ENCODE measurements at regions not wholly inside any gene's neighbourhood (a gene's known extent, or its start where the extent isn't known, plus 50 kb on each side); places are given as distances from the start of the nearest gene placed in this dataset.

DNA sequence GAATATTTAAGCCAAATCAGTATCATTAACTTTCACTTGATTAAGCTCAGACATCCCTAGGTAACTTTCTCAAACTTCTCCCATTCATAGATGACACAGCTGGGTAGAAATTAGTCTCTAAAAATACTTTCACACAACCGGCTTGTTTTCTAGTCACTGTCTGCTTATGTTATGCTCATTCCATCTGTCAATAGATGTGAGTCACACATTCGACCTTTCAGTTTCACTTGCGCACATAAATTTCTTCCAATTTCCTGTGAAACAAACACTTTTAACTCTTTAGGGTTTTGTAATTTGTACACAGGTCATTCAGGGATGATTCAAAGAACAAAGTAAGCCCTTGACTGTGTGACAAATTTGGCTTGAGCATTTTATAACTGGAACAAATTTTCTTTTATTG lies 723.0 kb downstream of the KCNA4 start:
- no peak for DNase-seq
- no peak for ATAC-seq
- intact Hi-C loops (cut with micrococcal nuclease): no loop called here

DNA sequence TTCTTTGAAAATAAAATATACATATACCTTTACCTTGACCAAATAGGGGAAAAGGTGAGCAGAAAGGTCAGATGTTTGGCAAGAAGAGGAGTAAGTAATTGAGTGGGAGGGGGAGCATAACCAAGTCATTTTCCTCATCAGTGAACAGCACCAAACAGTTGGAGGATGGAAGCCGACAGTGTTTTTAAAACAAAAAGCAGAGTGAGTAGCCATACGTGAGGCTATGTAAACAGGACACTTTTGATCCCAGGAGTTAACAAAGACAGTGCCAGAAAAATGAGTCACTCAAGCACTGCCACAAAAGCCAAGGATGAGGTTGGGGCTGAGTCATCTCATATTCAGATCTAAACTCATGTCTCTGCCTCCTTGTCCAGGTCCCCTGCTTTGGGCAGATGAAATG lies 734.7 kb downstream of the KCNA4 start:
- no peak for ATAC-seq
- intact Hi-C loops (cut with micrococcal nuclease): no loop called here
- DNase-seq: no peak

DNA sequence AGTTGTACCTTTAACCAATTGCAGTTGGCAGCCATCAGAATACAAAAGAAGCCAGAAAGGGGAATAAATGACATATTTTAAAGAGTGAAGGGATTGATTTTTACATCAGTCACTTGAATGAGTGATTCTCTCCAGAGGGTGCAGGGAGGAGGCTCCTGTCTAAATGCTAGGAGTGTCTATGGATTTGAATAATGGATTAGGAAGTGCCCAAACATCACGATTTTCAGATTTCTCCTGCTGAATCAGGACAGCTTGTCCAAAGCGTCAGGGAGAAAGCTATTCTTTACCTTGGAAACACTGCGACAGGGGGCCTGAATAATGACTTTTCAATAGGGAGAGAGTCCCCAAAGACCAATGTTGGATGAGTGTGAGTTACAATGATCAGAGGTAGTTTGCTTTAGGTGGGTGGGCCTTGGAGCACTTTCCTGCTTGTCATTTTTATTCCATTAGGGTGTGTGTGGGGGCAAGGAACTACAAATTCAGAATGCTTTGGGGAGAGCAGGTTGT lies 735.5 kb downstream of the KCNA4 start:
- DNase-seq (no peak), ATAC-seq (no peak)
- intact Hi-C loops (cut with micrococcal nuclease): no loop called here

DNA sequence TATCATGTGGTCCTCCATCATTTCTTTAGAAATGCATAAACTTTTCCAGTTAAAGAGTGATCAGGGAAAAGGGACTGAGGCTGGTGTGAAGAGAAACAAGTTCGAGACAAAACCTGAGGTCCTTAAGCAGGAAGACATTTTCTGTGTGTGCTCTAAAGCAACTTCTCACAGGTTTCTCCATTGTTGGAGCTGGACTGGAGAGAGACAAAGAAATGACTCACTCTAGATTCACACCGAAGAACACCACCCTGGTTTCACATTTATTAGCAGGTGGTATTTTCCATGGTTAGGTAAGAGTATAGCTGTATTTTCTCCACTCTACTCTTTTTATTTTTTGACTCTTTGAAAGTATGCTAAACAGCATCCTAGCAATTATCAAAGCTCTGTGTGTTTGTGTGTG lies 736.4 kb downstream of the KCNA4 start:
- no peak for DNase-seq
- no peak for ATAC-seq
- intact Hi-C loops (cut with micrococcal nuclease): no loop called here

DNA sequence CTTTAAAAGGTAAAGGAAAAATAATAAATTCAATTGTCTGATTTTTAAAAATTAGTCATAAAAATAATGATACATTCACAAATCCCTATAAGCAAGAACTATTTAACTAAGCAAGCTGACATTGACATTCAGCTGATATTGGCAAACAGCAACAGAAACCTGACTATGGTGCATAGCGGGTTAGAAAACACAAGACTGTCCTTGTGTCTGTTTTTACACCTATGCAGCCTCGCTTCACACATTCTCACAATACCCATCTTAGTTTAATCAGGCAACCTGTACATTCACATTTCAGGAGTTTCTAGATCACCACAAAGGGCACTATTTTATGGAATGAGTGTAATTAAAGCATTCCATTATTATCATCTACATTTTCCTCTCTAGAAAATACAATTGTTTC lies 737.1 kb downstream of the KCNA4 start:
- intact Hi-C loops (cut with micrococcal nuclease): no loop called here
- DNase-seq: no peak
- no peak for ATAC-seq

DNA sequence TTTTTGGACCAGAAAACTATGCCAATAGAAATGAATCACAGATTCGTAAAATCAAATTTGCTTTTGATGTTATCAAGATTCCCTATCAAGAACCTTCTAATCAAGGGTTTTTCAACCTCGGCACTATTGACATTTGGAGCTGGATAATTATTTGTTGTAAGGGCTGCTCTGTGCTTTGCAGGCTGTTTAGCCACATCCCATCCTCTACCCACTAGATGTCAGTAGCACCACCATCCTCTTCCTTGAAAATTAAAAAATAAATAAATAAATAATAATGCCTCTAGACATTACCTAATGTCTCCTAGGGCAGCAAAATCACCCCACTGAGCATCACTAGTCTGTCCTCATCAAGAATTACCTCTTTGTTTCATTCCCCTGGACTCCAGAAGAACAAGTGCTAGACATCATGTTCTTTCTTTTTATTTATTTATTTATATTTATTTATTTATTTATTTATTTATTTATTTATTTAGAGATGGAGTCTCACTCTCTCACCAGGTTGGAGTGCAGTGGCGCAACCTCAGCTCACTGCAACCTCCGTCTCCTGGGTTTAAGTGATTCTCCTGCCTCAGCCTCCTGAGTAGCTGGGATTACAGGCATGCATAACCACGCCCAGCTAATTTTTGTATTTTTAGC lies 744.7 kb downstream of the KCNA4 start:
- intact Hi-C loops (cut with micrococcal nuclease): no loop called here
- ATAC-seq (no peak), DNase-seq (no peak)

DNA sequence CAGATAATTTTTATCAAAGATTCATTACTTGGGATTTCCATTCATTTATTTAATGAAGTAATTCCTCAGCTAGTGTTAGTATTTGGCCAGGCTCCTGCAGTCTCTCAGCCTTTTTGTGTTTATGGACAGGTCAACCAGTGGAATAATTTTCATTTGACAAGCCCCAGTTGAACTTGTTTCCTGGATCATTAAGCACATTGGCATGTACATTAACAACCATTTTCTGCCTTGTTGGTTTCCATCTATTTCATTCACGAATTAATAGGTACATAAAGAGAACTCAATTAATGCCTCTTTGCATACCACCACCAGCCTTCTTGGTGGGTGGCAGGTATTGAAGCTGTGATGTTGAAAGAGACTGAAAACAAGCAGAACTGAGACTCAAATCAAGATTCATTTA lies 745.2 kb downstream of the KCNA4 start:
- ATAC-seq (no peak), DNase-seq (no peak)
- intact Hi-C loops (cut with micrococcal nuclease): no loop called here

DNA sequence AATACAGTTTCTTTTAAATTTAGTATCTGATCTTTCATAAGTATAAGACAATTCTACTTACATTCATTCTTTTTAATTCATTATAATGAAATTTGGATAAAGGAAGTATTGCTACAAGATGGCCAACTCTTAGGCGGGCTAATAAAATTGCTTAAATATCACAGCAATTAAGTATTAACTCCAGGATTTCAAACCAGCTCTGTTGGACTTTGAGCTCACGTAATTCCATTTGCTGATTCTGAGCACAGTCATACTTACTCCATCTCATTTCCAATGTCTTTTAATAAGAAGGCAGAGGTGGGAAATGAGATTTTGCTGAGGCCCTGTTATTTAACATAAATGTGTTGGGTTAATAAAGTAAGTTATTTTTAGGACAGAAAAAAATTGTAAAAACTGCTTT lies 748.1 kb downstream of the KCNA4 start:
- intact Hi-C loops (cut with micrococcal nuclease): no loop called here
- DNase-seq: no peak
- ATAC-seq: no peak

DNA sequence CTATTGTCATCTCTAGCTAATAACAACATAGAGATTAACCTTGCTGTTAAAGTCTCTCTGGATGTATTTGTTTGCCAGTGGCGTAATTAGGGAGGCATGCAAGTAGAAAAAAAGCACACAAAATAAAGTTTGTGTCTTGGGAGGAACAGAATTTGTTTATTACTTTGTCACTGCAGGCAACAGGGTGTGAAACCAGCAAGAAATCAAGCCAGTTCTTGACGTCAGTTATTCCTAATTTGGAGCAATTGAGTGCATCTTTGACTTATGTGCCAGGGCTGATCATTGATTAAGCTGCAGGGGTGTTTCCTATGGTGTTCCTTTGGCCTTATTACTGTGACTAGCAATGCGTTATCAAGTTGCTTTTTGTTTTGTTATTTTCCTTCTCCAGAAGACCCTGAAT lies 751.0 kb downstream of the KCNA4 start:
- intact Hi-C loops (cut with micrococcal nuclease): no loop called here
- no peak for DNase-seq
- no peak for ATAC-seq

DNA sequence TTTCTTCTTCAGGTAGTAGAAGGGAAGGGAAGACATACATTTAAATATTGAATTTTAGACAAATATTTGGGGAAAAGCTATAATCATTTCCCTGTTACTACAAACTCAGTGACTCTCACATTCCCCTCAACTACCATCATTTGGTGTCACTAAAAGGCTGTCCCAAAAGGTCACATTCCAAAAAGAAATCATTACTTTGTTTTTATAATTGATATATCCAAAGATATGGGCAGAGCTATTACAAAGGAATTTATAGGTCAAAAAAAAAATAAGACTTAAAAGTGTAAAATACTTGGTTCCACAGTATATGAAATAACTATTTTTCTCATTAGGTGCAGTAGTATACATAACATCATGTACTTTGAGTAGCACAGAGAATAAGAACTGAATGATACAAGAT lies 751.4 kb downstream of the KCNA4 start:
- ATAC-seq (no peak), DNase-seq (no peak)
- intact Hi-C loops (cut with micrococcal nuclease): no loop called here

DNA sequence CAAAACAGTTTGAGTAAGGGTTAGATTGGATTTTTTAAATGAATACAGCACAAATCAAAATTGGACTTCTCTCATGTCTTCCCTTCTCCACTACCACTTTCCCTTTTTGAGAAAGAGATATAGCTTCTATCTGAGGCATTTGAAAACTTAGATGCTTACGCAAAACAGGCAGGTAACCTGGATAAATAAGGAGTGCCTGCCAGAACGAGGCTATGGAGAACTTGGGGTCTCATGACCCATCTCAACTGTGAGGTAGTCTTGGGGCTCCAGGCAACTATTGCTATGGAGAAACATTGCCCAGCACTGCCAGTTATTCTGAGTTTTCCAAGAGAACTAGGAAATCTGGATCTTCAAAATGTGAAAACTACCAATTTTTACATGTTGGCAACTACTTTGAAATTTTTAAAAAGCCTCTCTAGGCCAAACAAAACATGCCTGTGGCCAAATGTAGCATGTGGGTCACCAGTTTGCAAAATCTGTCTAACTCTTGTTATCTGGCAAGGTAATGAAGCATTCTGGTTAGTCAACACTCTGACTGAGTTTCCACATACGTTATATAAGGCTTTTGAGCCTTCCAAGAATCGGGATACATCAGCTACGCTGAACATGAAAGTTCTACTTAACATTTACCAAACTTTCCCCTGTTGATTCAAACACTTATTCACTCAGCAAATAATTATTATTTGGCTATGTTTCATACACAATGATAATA lies 752.7 kb downstream of the KCNA4 start:
- intact Hi-C loops (cut with micrococcal nuclease): no loop called here
- ATAC-seq: no peak
- DNase-seq: no peak

DNA sequence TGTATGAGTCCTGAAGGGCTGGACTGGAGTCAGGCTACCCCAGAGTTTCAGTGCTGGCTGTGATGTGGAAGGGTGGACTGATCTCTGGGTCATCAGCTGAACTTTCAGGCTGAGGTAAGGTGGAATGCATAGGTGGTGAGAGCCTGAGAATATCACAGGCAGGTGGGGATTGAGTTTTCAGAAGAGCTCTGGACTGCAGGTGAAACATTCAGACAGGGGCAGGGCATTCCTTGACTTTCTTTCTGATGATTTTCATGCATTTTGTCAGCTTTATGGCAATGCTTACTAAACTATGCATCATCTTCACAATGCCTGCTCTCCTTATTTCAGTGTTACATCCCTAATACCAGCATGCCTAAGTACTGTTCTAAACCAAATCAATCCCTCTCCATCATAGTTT lies 755.0 kb downstream of the KCNA4 start:
- ATAC-seq: no peak
- intact Hi-C loops (cut with micrococcal nuclease): no loop called here
- no peak for DNase-seq

DNA sequence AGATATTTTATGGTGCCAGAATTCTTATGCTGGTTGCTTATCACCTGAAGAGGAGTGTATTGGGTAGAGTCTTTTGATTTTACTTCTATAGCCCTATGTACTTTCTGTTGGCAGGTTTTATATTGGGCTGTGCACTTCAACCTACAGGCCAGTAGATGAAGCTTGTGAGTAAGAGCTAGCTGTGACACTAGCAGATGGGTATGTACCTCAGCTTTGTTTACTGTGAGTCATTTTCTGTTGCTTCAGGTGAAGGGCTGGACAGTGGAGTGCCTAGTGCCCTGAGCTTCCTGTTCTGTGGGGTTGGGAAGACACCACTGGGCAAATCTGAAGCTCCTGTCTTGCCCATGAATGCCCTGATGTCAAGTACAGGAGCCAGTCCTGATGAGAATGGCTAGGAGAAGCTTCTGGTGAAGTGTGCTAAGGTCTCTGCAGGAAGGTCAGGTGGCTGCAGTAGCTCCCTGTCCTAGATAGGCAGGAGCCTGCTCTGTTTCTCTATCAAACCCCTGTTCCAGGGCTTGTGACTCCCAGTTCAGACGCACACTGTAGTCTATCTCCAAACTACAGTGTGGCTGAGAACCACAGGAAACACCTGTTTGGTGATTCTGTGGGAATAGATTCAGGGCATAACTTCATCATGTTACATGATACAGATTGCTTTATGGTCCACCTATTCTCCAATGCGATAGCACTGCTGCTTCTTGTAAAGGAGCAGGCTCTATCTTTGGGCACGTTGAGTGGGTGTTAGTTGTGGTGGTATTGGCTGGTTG lies 755.7 kb downstream of the KCNA4 start:
- intact Hi-C loops (cut with micrococcal nuclease): no loop called here
- ATAC-seq: no peak
- DNase-seq: no peak

DNA sequence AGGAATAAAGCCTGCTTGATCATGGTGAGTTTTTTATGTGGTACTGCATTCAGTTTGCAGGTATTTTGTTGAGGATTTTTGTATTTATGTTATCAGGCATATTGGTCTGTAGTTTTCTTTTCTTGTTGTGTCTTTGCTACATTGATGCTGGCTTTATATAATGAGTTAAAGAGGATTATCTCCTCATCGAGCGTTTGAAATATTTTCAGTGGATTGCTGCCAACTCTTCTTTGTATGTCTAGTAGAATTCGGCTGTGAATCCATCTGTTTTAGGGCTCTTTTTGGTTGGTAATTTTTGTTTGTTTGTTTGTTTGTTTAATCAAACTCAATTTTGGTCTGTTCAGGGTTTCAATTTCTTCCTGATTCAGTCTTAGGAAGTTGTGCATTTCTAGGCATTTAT lies 758.4 kb downstream of the KCNA4 start:
- intact Hi-C loops (cut with micrococcal nuclease): no loop called here
- DNase-seq (no peak), ATAC-seq (no peak)

DNA sequence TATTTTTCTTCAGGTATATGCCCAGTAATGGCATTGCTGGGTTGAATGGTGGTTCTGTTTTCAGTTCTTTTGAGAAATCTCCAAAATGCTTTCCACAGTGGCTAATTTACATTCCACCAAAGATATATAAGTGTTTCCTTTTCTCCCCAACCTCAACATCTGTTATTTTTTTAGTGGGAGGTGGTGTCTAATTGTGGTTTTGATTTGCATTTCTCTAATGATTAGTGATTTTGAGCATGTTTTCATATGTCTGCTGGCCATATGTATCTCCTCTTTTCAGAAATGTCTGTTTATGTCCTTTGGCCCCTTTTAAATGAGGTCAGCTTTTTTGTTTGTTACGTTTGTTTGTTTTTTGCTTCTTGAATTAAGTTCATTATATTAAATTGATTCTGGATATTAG lies 760.2 kb downstream of the KCNA4 start:
- DNase-seq (no peak), ATAC-seq (no peak)
- intact Hi-C loops (cut with micrococcal nuclease): no loop called here

DNA sequence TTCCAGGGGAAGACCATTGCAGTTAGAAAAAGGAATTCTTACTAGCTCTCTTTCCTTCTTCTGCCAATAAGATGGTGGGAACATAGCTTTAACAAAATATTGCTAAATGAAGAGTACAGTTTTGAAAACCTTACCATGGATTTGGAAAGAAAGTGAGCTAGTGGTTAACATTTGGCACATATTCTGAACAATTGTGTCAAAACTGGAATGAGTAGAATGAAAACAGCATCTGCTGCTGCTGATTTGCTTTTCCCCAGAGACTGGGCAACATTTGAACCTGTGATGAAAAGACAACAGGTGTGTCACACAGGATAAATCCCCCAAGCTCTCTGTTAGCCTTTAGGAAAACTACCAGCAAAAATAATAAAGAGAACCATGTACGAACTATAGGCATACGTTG lies 761.4 kb downstream of the KCNA4 start:
- intact Hi-C loops (cut with micrococcal nuclease): no loop called here
- no peak for ATAC-seq
- no peak for DNase-seq

DNA sequence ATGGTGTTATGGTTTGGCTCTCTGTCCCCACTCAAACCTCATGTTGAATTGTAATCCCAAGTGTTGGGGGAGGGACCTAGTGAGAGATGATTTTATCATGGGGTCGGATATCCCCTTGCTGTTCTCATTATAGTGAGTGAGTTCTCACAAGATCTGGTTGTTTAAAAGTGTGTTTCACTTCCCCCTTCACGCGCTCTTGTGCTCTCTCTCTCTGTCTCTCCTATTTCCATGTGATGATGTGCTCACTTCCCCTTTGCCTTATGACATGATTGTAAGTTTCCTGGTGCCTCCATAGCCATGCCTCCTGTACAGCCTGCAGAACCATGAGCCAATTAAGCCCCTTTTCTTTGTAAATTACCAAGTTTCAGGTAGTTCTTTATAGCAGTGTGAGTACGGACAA lies 765.1 kb downstream of the KCNA4 start:
- ATAC-seq (no peak), DNase-seq (no peak)
- intact Hi-C loops (cut with micrococcal nuclease): no loop called here

DNA sequence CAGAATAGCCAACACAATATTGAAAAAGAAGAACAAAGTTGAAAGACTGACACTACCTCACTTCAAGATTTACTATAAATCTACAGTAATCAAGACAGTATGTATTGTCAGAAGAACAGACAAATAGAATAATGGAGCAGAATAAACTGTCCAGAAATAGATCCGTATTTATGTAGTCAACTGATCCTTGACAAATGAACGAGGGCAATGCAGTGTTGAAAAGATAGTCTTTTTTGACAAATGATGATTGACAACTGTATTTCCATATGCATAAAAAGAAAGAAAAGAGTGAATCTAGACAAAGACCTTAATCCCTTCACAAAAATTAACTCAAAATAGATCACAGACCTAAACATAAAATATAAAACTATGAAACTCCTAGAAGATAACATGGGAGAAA lies 767.1 kb downstream of the KCNA4 start:
- intact Hi-C loops (cut with micrococcal nuclease): no loop called here
- DNase-seq (no peak), ATAC-seq (no peak)

DNA sequence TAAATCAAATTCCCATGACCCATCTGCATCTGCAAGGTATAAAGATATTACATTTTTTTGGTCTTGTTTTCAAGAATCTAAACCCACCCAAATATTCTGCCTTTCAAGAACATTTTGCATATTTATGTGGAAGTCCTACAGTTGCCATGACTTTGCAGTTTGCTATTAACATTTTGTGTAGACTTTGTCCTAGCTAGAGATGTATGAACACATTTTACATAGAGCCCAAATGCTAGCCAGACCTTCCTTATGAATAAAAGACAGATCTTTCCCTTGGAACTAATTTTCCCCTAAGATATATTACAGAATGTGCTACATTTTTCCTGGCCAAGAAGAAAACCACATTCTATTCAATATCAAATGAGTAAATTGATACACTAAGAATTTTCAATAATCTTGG lies 772.5 kb downstream of the KCNA4 start:
- intact Hi-C loops (cut with micrococcal nuclease): no loop called here
- DNase-seq (no peak), ATAC-seq (no peak)

DNA sequence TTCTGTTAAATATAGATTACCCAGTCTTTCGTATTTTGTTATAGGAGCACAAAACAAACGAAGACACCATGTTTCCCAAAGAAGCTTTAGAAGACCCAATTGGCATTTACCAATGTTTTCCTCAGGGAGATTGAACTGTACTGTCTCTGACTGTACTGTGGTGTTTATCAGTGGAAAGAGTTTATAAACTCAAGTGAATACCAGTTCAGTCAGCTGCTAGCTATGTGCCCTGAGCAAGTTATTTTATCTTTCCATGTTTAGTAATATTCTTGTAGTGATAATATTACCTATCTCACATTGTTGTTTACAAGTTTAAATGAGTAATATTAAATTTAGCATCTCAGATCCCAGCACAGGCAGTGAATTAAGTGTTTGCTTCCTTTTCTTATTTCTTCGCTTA lies 773.2 kb downstream of the KCNA4 start:
- intact Hi-C loops (cut with micrococcal nuclease): no loop called here
- ATAC-seq: no peak
- no peak for DNase-seq

DNA sequence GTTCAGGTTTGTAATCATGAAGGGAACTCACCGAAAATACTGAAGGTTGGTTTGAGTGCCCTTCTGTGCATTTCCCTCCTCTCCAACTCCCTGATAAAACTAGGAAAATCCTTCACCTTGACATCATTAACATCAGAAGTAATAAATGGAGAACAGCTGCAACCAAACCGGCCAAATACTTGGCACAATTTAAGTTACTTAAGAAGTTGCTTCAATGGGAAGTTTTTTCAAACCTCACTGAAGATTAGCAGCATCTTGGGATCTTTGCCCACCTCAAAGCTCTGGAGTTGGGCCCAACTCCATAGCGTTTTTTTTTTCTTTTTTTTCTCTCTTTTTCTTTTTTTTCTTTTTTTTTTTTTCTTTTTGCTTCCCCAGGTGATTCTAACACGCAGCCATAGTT lies 784.8 kb downstream of the KCNA4 start:
- ATAC-seq: no peak
- DNase-seq: no peak
- intact Hi-C loops (cut with micrococcal nuclease): no loop called here

Measured in left ventricle myocardium superior (tissue), 1 donor.